GM19351 (cell line): ENCODE measurements at regions not wholly inside any gene's neighbourhood (a gene's known extent, or its start where the extent isn't known, plus 50 kb on each side); places are given as distances from the start of the nearest gene placed in this dataset.
"Not testable (repeated sequence)": the region's sequence is repeated elsewhere in the genome, so short reads cannot be mapped to it uniquely, and the experiment has no call there.

Source experiments
- ATAC-seq: cut with Tn5 transposase; IDR thresholded peaks from one replicate; pipeline ENCODE4 v1.9.1; 2021; ENCODE audit warnings: mild to moderate bottlenecking, moderate library complexity; ENCODE audit not compliant: unreplicated experiment

- no peak for ATAC-seq
Observed at GRCh38 chr16:87156195-87156594, 161.0 kb downstream of the C16orf95 start.

- ATAC-seq = no peak
Observed at GRCh38 chr16:87160234-87160636, 157.0 kb downstream of the C16orf95 start.

- ATAC-seq = no peak
Observed at GRCh38 chr16:87160701-87161337, 156.4 kb downstream of the C16orf95 start.

GRCh38 chr16:87161410-87161809, 155.8 kb downstream of the C16orf95 start:
- ATAC-seq = not testable (repeated sequence)

- ATAC-seq = no peak
Observed at GRCh38 chr16:87161822-87162676, 155.1 kb downstream of the C16orf95 start.

- not testable (repeated sequence) for ATAC-seq
Observed at GRCh38 chr16:87162799-87163198, 154.4 kb downstream of the C16orf95 start.

GRCh38 chr16:87163637-87164036, 153.6 kb downstream of the C16orf95 start:
- ATAC-seq = no peak

- ATAC-seq = no peak
Observed at GRCh38 chr16:87165151-87165550, 152.0 kb downstream of the C16orf95 start.

- no peak for ATAC-seq
Observed at GRCh38 chr16:87165885-87166284, 151.3 kb downstream of the C16orf95 start.

GRCh38 chr16:87166321-87166720, 150.9 kb downstream of the C16orf95 start:
- no peak for ATAC-seq

- ATAC-seq = no peak
Observed at GRCh38 chr16:87166934-87167333, 150.3 kb downstream of the C16orf95 start.

GRCh38 chr16:87169509-87169995, 147.6 kb downstream of the C16orf95 start:
- ATAC-seq = no peak

- ATAC-seq = no peak
Observed at GRCh38 chr16:87170310-87170709, 146.9 kb downstream of the C16orf95 start.

GRCh38 chr16:87171723-87172122, 145.5 kb downstream of the C16orf95 start:
- no peak for ATAC-seq

- no peak for ATAC-seq
Observed at GRCh38 chr16:87172632-87173031, 144.6 kb downstream of the C16orf95 start.

- no peak for ATAC-seq
Observed at GRCh38 chr16:87173294-87173893, 143.8 kb downstream of the C16orf95 start.

GRCh38 chr16:87174061-87174460, 143.1 kb downstream of the C16orf95 start:
- ATAC-seq = no peak

GRCh38 chr16:87176735-87177134, 140.5 kb downstream of the C16orf95 start:
- no peak for ATAC-seq

GRCh38 chr16:87177673-87178072, 139.5 kb downstream of the C16orf95 start:
- ATAC-seq = no peak

- ATAC-seq = no peak
Observed at GRCh38 chr16:87178177-87178863, 138.9 kb downstream of the C16orf95 start.

- no peak for ATAC-seq
Observed at GRCh38 chr16:87178977-87179376, 138.2 kb downstream of the C16orf95 start.
